RWPE2 (cell line): ENCODE measurements at regions not wholly inside any gene's neighbourhood (a gene's known extent, or its start where the extent isn't known, plus 50 kb on each side); places are given as distances from the start of the nearest gene placed in this dataset.

Source experiments
- ATAC-seq: fragments of 200-7000 bp; cut with Tn5 transposase; 3 replicates; pipeline ENCODE4 v1.9.1; 2021; ENCODE audit warnings: low read depth
- DNase-seq: peaks from one replicate; pipeline ENCODE4 v3.0.0-alpha.2; 2020; ENCODE audit warnings: low spot score
- H3K27ac ChIP-seq: fragments of 450-650 bp; 2 replicates; pipeline ENCODE4 v1.5.1; 2017; ENCODE audit warnings: mild to moderate bottlenecking; ENCODE audit not compliant: poor library complexity, severe bottlenecking
- H3K27me3 ChIP-seq: fragments of 250-450 bp; sonication (Bioruptor Pico); 2 replicates; pipeline ENCODE4 v1.5.1; 2021; ENCODE audit warnings: mild to moderate bottlenecking, moderate library complexity; ENCODE audit not compliant: insufficient read depth, poor library complexity, severe bottlenecking
- H3K36me3 ChIP-seq: fragments of 250-450 bp; sonication (Bioruptor Pico); 2 replicates; pipeline ENCODE4 v1.5.1; 2020; ENCODE audit warnings: low read depth, mild to moderate bottlenecking, moderate library complexity
- H3K4me1 ChIP-seq: fragments of 250-450 bp; sonication (Bioruptor Pico); 2 replicates; pipeline ENCODE4 v1.5.1; 2021; ENCODE audit warnings: mild to moderate bottlenecking, moderate library complexity; ENCODE audit not compliant: insufficient read depth, poor library complexity, severe bottlenecking
- H3K4me3 ChIP-seq: fragments of 250-450 bp; sonication (Bioruptor Pico); 2 replicates; pipeline ENCODE4 v1.5.1; 2021; ENCODE audit warnings: mild to moderate bottlenecking, moderate library complexity; ENCODE audit not compliant: severe bottlenecking
- H3K9me3 ChIP-seq: fragments of 250-450 bp; sonication (Bioruptor Pico); 2 replicates; pipeline ENCODE4 v1.5.1; 2021; ENCODE audit warnings: mild to moderate bottlenecking, moderate library complexity; ENCODE audit not compliant: severe bottlenecking
- CTCF ChIP-seq: fragments of 450-650 bp; IDR thresholded peaks from one replicate; pipeline ENCODE4 v1.5.1; 2017; ENCODE audit warnings: mild to moderate bottlenecking, moderate library complexity; ENCODE audit not compliant: poor library complexity, severe bottlenecking

- peaks cover 25% of the 10 kb centered on the region for H3K27me3 ChIP-seq
- TF ChIP-seq CTCF = no peak
- no peaks in the 10 kb centered on the region for H3K9me3 ChIP-seq
- no peaks in the 10 kb centered on the region for H3K36me3 ChIP-seq
- ATAC-seq = no peak
- no peak for DNase-seq
- no peak overlapping the region for H3K4me3 ChIP-seq
- no peak overlapping the region for H3K27ac ChIP-seq
- no peaks in the 10 kb centered on the region for H3K4me1 ChIP-seq
Measured at GRCh38 chr13:106625578-106625977, 57.6 kb upstream of the ARGLU1 start.

- no peaks in the 10 kb centered on the region for H3K9me3 ChIP-seq
- H3K4me3 ChIP-seq = no peak overlapping the region
- no peak overlapping the region for H3K27ac ChIP-seq
- TF ChIP-seq CTCF = no peak
- ATAC-seq (no peak), DNase-seq (no peak)
- no peaks in the 10 kb centered on the region for H3K36me3 ChIP-seq
- H3K27me3 ChIP-seq = peaks cover 25% of the 10 kb centered on the region
- H3K4me1 ChIP-seq = no peaks in the 10 kb centered on the region
Measured at GRCh38 chr13:106623799-106624460, 56.0 kb upstream of the ARGLU1 start.

- H3K36me3 ChIP-seq = no peaks in the 10 kb centered on the region
- no peak overlapping the region for H3K27ac ChIP-seq
- no peak overlapping the region for H3K4me3 ChIP-seq
- H3K9me3 ChIP-seq = no peaks in the 10 kb centered on the region
- no peak for DNase-seq
- no peak for TF ChIP-seq CTCF
- H3K4me1 ChIP-seq = peaks cover 3% of the 10 kb centered on the region
- ATAC-seq = no peak
- H3K27me3 ChIP-seq = peaks cover 23% of the 10 kb centered on the region
Measured at GRCh38 chr13:106621833-106622232, 53.9 kb upstream of the ARGLU1 start.

GRCh38 chr13:106619688-106620555 is 52.0 kb upstream of the ARGLU1 start:
- Histone ChIP-seq H3K4me3 (no peak overlapping the region), H3K4me1 (peaks cover 3% of the 10 kb centered on the region), H3K27ac (no peak overlapping the region), H3K9me3 (no peaks in the 10 kb centered on the region), H3K36me3 (no peaks in the 10 kb centered on the region), H3K27me3 (peaks cover 23% of the 10 kb centered on the region)
- peak; percentile 83 for TF ChIP-seq CTCF
- no peak for DNase-seq
- ATAC-seq = peak; percentile 83
